ENCODE measurements at regions not wholly inside any gene's neighbourhood (a gene's known extent, or its start where the extent isn't known, plus 50 kb on each side); places are given as distances from the start of the nearest gene placed in this dataset.

DNA sequence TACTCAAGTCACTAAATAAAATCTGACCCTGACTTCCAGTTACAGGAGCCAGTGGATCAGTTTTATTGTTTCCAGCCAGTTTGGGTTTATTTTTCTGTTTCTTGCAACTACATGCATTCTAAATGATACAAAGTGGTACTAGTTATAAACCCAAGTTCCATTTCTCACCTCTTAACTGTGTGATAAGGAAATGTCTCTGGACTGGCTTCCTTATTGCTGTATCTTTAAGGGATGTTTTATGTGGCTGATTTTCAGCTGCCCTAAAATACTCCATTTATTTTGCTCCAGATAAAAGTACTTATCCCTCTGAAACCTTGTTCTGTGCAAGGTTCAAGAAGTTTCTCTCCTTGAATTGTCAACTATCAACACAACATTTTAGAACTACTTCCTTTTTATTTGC is 107.9 kb upstream of the DLX2 start:
- POLR2A ChIA-PET = no interaction called here
- RAD21 ChIA-PET (ENCODE audit: low non-redundant PET in 1 of 2, low total read pairs in 2 of 2, uncharacterized antibody in 2 of 2, unreplicated experiment in 2 of 2) = no interaction called here
- Histone ChIP-seq H3K27me3 (ENCODE audit: insufficient read depth, low read length) (no peaks in the 10 kb centered on the region), H3K27ac (ENCODE audit: low read depth, low read length) (no peak overlapping the region), H4K20me1 (ENCODE audit: insufficient read depth) (no peaks in the 10 kb centered on the region), H3K36me3 (ENCODE audit: control insufficient read depth in 1 of 2, insufficient read depth in 2 of 2, low read length in 2 of 2) (no peaks in the 10 kb centered on the region), H3K9ac (ENCODE audit: low read length) (no peak overlapping the region), H2AFZ (ENCODE audit: low read depth, low read length, poor library complexity, severe bottlenecking) (no peak overlapping the region), H3K9me2 (ENCODE audit: insufficient read depth) (no peaks in the 10 kb centered on the region), H3K4me1 (ENCODE audit: control insufficient read depth in 1 of 2, insufficient read depth in 2 of 2, low read length in 2 of 2) (no peaks in the 10 kb centered on the region), H3K4me3 (replicated peaks in 1 of 2; ENCODE audit: low read depth in 1 of 2, low read length in 2 of 2) (no peak overlapping the region), H3K4me2 (ENCODE audit: low read length) (no peak overlapping the region), H3K9me3 (ENCODE audit: control insufficient read depth in 1 of 2, insufficient read depth in 1 of 2, low read depth in 1 of 2, low read length in 2 of 2) (no peaks in the 10 kb centered on the region), H3K79me2 (ENCODE audit: insufficient read depth, low read length) (no peaks in the 10 kb centered on the region)
- intact Hi-C loops (cut with micrococcal nuclease) = no loop called here
- ATAC-seq (no peak), DNase-seq (ENCODE audit: low read depth, low spot score) (no peak)
- TF ChIP-seq YY1 (IDR thresholded peaks at IDR 0.05; ENCODE audit: extremely low read depth, insufficient replicate concordance, low read depth, low read length) (no peak), SIN3A (IDR thresholded peaks at IDR 0.05; ENCODE audit: low read depth) (no peak), SRF (IDR thresholded peaks at IDR 0.05; ENCODE audit: low read depth) (no peak), ZNF274 (IDR thresholded peaks at IDR 0.05; ENCODE audit: low read depth, low read length) (no peak), RAD21 (IDR thresholded peaks at IDR 0.05; ENCODE audit: low read depth) (no peak), ZBTB33 (IDR thresholded peaks at IDR 0.05; ENCODE audit: extremely low read depth, insufficient replicate concordance, low read length) (no peak), EGR1 (IDR thresholded peaks at IDR 0.05; ENCODE audit: low read depth) (no peak), MAX (IDR thresholded peaks at IDR 0.05) (no peak), EZH2phosphoT487 (IDR thresholded peaks at IDR 0.05; ENCODE audit: borderline replicate concordance) (no peak), CTCF (IDR thresholded peaks at IDR 0.05 in 2 of 3, conservative IDR thresholded peaks at IDR 0.05 in 1 of 3; ENCODE audit: borderline replicate concordance in 1 of 3, insufficient read depth in 1 of 3, low read depth in 2 of 3, low read length in 2 of 3) (no peak), EZH2 (IDR thresholded peaks at IDR 0.05) (no peak), POLR2A (IDR thresholded peaks at IDR 0.05; ENCODE audit: borderline replicate concordance, extremely low read depth, insufficient read depth, insufficient read length) (no peak)
- CTCF ChIA-PET = no interaction called here
- no TSS peak for BruUV-seq (replicated peaks)

Measured in HCT116 (cell line).